ENCODE measurements at regions not wholly inside any gene's neighbourhood (a gene's known extent, or its start where the extent isn't known, plus 50 kb on each side); places are given as distances from the start of the nearest gene placed in this dataset.

DNA sequence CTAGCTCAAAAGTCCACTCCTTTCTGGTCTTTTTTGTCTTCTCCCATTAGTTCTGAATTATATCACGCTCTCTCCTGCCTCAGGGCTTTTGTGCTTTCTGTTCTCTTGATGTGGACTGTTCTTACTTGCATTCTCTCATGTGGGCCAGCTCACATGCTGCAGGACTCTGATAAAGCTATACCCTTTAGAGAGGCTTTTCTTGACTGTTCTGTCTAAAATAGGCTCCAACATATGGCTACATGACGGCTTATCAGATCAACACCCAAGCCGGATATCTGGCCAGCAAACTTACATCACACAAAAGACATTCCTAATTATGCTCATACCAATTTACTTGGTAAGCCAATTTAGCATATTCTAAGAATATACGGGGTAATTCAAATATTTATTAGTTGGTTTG is 1494.5 kb downstream of the TECRL start:
- H3K27ac ChIP-seq (ENCODE audit: low read depth) = no peak overlapping the region
- no peaks in the 10 kb centered on the region for H3K27me3 ChIP-seq (ENCODE audit: insufficient read depth)
- Mint-ChIP-seq H3K4me3 (no peak overlapping the region), H3K4me1 (no peaks in the 10 kb centered on the region; the same call in 2 of the 3 replicates), H3K27ac (no peak overlapping the region), H3K9me3 (no peaks in the 10 kb centered on the region), H3K36me3 (ENCODE audit: low read depth) (no peaks in the 10 kb centered on the region), H3K27me3 (ENCODE audit: insufficient read depth, low read depth, poor library complexity) (no peaks in the 10 kb centered on the region)
- no peaks in the 10 kb centered on the region for H4K20me1 ChIP-seq (replicated peaks; ENCODE audit: insufficient read depth)
- H3K36me3 ChIP-seq (ENCODE audit: insufficient read depth) = no peaks in the 10 kb centered on the region
- H2AFZ ChIP-seq = no peak overlapping the region; the same call in 1 of the 2 replicates
- ATAC-seq = no peak
- no peaks in the 10 kb centered on the region for H3F3A ChIP-seq (replicated peaks; ENCODE audit: low read depth)
- no peaks in the 10 kb centered on the region for H3K9me2 ChIP-seq (ENCODE audit: insufficient read depth)
- H3K4me3 ChIP-seq = no peak overlapping the region
- DNase-seq (ENCODE audit: low spot score) = no peak
- H3K4me2 ChIP-seq = no peak overlapping the region
- peaks cover 7% of the 10 kb centered on the region; the same call in 1 of the 2 replicates for H3K4me1 ChIP-seq (ENCODE audit: insufficient read depth)
- H3K79me2 ChIP-seq (replicated peaks; ENCODE audit: insufficient read depth) = no peaks in the 10 kb centered on the region
- TF ChIP-seq, protein P1, sequence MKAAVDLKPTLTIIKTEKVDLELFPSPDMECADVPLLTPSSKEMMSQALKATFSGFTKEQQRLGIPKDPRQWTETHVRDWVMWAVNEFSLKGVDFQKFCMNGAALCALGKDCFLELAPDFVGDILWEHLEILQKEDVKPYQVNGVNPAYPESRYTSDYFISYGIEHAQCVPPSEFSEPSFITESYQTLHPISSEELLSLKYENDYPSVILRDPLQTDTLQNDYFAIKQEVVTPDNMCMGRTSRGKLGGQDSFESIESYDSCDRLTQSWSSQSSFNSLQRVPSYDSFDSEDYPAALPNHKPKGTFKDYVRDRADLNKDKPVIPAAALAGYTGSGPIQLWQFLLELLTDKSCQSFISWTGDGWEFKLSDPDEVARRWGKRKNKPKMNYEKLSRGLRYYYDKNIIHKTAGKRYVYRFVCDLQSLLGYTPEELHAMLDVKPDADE (IDR thresholded peaks at IDR 0.05) = no peak
- TF ChIP-seq ZNF331 (CRISPR knock-in tag; IDR thresholded peaks at IDR 0.05; ENCODE audit: low read depth) = no peak
- no peak for TF ChIP-seq EZH2phosphoT487 (IDR thresholded peaks at IDR 0.05; ENCODE audit: unreplicated experiment)
- no peak for TF ChIP-seq STAT1 (IDR thresholded peaks at IDR 0.05; ENCODE audit: unreplicated experiment)
- TF ChIP-seq CREB1 (CRISPR knock-in tag; IDR thresholded peaks at IDR 0.05; ENCODE audit: low read depth) = no peak
- TF ChIP-seq POLR2AphosphoS5 (IDR thresholded peaks at IDR 0.05; ENCODE audit: low read depth) = no peak
- no peak for TF ChIP-seq NANOG (IDR thresholded peaks at IDR 0.05; ENCODE audit: borderline replicate concordance)
- TF ChIP-seq, protein P2, sequence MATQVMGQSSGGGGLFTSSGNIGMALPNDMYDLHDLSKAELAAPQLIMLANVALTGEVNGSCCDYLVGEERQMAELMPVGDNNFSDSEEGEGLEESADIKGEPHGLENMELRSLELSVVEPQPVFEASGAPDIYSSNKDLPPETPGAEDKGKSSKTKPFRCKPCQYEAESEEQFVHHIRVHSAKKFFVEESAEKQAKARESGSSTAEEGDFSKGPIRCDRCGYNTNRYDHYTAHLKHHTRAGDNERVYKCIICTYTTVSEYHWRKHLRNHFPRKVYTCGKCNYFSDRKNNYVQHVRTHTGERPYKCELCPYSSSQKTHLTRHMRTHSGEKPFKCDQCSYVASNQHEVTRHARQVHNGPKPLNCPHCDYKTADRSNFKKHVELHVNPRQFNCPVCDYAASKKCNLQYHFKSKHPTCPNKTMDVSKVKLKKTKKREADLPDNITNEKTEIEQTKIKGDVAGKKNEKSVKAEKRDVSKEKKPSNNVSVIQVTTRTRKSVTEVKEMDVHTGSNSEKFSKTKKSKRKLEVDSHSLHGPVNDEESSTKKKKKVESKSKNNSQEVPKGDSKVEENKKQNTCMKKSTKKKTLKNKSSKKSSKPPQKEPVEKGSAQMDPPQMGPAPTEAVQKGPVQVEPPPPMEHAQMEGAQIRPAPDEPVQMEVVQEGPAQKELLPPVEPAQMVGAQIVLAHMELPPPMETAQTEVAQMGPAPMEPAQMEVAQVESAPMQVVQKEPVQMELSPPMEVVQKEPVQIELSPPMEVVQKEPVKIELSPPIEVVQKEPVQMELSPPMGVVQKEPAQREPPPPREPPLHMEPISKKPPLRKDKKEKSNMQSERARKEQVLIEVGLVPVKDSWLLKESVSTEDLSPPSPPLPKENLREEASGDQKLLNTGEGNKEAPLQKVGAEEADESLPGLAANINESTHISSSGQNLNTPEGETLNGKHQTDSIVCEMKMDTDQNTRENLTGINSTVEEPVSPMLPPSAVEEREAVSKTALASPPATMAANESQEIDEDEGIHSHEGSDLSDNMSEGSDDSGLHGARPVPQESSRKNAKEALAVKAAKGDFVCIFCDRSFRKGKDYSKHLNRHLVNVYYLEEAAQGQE (IDR thresholded peaks at IDR 0.05; ENCODE audit: unreplicated experiment) = no peak
- no peak for TF ChIP-seq JUNB (IDR thresholded peaks at IDR 0.05; ENCODE audit: unreplicated experiment)
- TF ChIP-seq, protein P3, sequence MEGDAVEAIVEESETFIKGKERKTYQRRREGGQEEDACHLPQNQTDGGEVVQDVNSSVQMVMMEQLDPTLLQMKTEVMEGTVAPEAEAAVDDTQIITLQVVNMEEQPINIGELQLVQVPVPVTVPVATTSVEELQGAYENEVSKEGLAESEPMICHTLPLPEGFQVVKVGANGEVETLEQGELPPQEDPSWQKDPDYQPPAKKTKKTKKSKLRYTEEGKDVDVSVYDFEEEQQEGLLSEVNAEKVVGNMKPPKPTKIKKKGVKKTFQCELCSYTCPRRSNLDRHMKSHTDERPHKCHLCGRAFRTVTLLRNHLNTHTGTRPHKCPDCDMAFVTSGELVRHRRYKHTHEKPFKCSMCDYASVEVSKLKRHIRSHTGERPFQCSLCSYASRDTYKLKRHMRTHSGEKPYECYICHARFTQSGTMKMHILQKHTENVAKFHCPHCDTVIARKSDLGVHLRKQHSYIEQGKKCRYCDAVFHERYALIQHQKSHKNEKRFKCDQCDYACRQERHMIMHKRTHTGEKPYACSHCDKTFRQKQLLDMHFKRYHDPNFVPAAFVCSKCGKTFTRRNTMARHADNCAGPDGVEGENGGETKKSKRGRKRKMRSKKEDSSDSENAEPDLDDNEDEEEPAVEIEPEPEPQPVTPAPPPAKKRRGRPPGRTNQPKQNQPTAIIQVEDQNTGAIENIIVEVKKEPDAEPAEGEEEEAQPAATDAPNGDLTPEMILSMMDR (conservative IDR thresholded peaks at IDR 0.05; ENCODE audit: low read depth in 2 of 2) = no peak
- TF ChIP-seq, protein P4, sequence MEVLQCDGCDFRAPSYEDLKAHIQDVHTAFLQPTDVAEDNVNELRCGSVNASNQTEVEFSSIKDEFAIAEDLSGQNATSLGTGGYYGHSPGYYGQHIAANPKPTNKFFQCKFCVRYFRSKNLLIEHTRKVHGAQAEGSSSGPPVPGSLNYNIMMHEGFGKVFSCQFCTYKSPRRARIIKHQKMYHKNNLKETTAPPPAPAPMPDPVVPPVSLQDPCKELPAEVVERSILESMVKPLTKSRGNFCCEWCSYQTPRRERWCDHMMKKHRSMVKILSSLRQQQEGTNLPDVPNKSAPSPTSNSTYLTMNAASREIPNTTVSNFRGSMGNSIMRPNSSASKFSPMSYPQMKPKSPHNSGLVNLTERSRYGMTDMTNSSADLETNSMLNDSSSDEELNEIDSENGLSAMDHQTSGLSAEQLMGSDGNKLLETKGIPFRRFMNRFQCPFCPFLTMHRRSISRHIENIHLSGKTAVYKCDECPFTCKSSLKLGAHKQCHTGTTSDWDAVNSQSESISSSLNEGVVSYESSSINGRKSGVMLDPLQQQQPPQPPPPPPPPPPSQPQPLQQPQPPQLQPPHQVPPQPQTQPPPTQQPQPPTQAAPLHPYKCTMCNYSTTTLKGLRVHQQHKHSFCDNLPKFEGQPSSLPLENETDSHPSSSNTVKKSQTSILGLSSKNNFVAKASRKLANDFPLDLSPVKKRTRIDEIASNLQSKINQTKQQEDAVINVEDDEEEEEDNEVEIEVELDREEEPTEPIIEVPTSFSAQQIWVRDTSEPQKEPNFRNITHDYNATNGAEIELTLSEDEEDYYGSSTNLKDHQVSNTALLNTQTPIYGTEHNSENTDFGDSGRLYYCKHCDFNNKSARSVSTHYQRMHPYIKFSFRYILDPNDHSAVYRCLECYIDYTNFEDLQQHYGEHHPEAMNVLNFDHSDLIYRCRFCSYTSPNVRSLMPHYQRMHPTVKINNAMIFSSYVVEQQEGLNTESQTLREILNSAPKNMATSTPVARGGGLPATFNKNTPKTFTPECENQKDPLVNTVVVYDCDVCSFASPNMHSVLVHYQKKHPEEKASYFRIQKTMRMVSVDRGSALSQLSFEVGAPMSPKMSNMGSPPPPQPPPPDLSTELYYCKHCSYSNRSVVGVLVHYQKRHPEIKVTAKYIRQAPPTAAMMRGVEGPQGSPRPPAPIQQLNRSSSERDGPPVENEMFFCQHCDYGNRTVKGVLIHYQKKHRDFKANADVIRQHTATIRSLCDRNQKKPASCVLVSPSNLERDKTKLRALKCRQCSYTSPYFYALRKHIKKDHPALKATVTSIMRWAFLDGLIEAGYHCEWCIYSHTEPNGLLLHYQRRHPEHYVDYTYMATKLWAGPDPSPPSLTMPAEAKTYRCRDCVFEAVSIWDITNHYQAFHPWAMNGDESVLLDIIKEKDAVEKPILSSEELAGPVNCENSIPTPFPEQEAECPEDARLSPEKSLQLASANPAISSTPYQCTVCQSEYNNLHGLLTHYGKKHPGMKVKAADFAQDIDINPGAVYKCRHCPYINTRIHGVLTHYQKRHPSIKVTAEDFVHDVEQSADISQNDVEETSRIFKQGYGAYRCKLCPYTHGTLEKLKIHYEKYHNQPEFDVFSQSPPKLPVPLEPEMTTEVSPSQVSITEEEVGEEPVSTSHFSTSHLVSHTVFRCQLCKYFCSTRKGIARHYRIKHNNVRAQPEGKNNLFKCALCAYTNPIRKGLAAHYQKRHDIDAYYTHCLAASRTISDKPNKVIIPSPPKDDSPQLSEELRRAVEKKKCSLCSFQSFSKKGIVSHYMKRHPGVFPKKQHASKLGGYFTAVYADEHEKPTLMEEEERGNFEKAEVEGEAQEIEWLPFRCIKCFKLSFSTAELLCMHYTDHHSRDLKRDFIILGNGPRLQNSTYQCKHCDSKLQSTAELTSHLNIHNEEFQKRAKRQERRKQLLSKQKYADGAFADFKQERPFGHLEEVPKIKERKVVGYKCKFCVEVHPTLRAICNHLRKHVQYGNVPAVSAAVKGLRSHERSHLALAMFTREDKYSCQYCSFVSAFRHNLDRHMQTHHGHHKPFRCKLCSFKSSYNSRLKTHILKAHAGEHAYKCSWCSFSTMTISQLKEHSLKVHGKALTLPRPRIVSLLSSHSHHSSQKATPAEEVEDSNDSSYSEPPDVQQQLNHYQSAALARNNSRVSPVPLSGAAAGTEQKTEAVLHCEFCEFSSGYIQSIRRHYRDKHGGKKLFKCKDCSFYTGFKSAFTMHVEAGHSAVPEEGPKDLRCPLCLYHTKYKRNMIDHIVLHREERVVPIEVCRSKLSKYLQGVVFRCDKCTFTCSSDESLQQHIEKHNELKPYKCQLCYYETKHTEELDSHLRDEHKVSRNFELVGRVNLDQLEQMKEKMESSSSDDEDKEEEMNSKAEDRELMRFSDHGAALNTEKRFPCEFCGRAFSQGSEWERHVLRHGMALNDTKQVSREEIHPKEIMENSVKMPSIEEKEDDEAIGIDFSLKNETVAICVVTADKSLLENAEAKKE (CRISPR knock-in tag; IDR thresholded peaks at IDR 0.05) = no peak
